ENCODE measurements at regions not wholly inside any gene's neighbourhood (a gene's known extent, or its start where the extent isn't known, plus 50 kb on each side); places are given as distances from the start of the nearest gene placed in this dataset.

DNA sequence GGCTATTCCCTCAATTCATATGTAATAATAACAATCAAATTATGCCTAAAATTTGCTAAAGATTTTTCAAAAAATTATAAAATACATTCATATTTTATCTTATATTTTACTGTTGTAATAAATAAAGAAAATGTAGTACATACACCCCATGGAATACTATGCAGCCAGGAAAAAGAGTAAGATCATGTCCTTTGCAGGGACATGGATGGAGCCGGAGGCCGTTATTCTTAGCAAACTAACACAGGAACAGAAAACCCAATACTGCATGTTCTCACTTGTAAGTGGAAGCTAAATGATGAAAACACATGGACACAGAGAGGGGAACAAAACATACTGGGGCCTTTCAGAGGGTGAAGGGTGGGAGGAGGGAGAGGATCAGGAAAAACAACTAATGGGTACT lies 584.2 kb upstream of the MMS22L start (continued):
- TF ChIP-seq ZNF274 (IDR thresholded peaks at IDR 0.05; ENCODE audit: insufficient read depth, insufficient read length) = no peak
- TF ChIP-seq, protein P1, sequence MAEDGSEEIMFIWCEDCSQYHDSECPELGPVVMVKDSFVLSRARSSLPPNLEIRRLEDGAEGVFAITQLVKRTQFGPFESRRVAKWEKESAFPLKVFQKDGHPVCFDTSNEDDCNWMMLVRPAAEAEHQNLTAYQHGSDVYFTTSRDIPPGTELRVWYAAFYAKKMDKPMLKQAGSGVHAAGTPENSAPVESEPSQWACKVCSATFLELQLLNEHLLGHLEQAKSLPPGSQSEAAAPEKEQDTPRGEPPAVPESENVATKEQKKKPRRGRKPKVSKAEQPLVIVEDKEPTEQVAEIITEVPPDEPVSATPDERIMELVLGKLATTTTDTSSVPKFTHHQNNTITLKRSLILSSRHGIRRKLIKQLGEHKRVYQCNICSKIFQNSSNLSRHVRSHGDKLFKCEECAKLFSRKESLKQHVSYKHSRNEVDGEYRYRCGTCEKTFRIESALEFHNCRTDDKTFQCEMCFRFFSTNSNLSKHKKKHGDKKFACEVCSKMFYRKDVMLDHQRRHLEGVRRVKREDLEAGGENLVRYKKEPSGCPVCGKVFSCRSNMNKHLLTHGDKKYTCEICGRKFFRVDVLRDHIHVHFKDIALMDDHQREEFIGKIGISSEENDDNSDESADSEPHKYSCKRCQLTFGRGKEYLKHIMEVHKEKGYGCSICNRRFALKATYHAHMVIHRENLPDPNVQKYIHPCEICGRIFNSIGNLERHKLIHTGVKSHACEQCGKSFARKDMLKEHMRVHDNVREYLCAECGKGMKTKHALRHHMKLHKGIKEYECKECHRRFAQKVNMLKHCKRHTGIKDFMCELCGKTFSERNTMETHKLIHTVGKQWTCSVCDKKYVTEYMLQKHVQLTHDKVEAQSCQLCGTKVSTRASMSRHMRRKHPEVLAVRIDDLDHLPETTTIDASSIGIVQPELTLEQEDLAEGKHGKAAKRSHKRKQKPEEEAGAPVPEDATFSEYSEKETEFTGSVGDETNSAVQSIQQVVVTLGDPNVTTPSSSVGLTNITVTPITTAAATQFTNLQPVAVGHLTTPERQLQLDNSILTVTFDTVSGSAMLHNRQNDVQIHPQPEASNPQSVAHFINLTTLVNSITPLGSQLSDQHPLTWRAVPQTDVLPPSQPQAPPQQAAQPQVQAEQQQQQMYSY (CRISPR knock-in tag; IDR thresholded peaks at IDR 0.05) = no peak
- TF ChIP-seq STAT1 (conservative IDR thresholded peaks at IDR 0.05) = no peak
- TF ChIP-seq MEF2A (IDR thresholded peaks at IDR 0.05; ENCODE audit: insufficient read depth, low read depth, low read length) = no peak
- TF ChIP-seq, protein P2, sequence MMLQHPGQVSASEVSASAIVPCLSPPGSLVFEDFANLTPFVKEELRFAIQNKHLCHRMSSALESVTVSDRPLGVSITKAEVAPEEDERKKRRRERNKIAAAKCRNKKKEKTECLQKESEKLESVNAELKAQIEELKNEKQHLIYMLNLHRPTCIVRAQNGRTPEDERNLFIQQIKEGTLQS (IDR thresholded peaks at IDR 0.05; ENCODE audit: borderline replicate concordance, extremely low read depth, low read depth, low read length) = no peak
- no peak for TF ChIP-seq ZSCAN29 (IDR thresholded peaks at IDR 0.05)
- TF ChIP-seq, protein P3, sequence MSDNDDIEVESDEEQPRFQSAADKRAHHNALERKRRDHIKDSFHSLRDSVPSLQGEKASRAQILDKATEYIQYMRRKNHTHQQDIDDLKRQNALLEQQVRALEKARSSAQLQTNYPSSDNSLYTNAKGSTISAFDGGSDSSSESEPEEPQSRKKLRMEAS (IDR thresholded peaks at IDR 0.05; ENCODE audit: low read depth, low read length) = no peak
- no peak for TF ChIP-seq SIN3A (IDR thresholded peaks at IDR 0.05; ENCODE audit: low read depth, low read length)
- TF ChIP-seq, protein P4, sequence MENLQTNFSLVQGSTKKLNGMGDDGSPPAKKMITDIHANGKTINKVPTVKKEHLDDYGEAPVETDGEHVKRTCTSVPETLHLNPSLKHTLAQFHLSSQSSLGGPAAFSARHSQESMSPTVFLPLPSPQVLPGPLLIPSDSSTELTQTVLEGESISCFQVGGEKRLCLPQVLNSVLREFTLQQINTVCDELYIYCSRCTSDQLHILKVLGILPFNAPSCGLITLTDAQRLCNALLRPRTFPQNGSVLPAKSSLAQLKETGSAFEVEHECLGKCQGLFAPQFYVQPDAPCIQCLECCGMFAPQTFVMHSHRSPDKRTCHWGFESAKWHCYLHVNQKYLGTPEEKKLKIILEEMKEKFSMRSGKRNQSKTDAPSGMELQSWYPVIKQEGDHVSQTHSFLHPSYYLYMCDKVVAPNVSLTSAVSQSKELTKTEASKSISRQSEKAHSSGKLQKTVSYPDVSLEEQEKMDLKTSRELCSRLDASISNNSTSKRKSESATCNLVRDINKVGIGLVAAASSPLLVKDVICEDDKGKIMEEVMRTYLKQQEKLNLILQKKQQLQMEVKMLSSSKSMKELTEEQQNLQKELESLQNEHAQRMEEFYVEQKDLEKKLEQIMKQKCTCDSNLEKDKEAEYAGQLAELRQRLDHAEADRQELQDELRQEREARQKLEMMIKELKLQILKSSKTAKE (IDR thresholded peaks at IDR 0.05; ENCODE audit: low read depth, poor library complexity, severe bottlenecking) = no peak
- TF ChIP-seq, protein P5, sequence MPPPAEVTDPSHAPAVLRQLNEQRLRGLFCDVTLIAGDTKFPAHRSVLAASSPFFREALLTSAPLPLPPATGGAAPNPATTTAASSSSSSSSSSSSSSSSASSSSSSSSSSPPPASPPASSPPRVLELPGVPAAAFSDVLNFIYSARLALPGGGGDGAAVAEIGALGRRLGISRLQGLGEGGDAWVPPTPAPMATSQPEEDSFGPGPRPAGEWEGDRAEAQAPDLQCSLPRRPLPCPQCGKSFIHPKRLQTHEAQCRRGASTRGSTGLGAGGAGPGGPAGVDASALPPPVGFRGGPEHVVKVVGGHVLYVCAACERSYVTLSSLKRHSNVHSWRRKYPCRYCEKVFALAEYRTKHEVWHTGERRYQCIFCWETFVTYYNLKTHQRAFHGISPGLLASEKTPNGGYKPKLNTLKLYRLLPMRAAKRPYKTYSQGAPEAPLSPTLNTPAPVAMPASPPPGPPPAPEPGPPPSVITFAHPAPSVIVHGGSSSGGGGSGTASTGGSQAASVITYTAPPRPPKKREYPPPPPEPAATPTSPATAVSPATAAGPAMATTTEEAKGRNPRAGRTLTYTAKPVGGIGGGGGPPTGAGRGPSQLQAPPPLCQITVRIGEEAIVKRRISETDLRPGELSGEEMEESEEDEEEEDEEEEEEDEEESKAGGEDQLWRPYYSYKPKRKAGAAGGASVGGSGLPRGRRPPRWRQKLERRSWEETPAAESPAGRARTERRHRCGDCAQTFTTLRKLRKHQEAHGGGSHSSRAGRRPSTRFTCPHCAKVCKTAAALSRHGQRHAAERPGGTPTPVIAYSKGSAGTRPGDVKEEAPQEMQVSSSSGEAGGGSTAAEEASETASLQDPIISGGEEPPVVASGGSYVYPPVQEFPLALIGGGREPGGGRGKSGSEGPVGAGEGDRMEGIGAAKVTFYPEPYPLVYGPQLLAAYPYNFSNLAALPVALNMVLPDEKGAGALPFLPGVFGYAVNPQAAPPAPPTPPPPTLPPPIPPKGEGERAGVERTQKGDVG (CRISPR knock-in tag; IDR thresholded peaks at IDR 0.05) = no peak

All from GM12878 (cell line).